HCT116 (cell line): ENCODE measurements at regions not wholly inside any gene's neighbourhood (a gene's known extent, or its start where the extent isn't known, plus 50 kb on each side); places are given as distances from the start of the nearest gene placed in this dataset.

Experiments used
- ATAC-seq: fragments of 200-7000 bp; cut with Tn5 transposase; 2 replicates; pipeline ENCODE4 v1.9.1; 2020; ENCODE audit warnings: mild to moderate bottlenecking, moderate library complexity
- BruUV-seq: library from RNA; stranded (reverse); fragments of 400-500 nt; replicated peaks from 2 replicates; lab custom pipeline; 2021; lab: Mats Ljungman, UMichigan
- CTCF ChIA-PET: fragments of 300-600 bp; sonication (Branson Sonifier 250); formaldehyde crosslinking; loops from one replicate; lab custom pipeline; 2021; ENCODE audit warnings: antibody characterized with exemption; lab: Charles Lee
- POLR2A ChIA-PET: fragments of 300-600, 350-600 bp; sonication (Branson Sonifier 250); formaldehyde crosslinking; loops from one replicate; lab custom pipeline; 2021; ENCODE audit warnings: antibody characterized with exemption; lab: Charles Lee
- RAD21 ChIA-PET, 2 experiments: fragments of 300-600 bp; sonication (Branson Sonifier 250); formaldehyde crosslinking; loops; one replicate each; lab custom pipeline; 2023; ENCODE audit warnings: low total read pairs in 2 of 2; ENCODE audit not compliant: uncharacterized antibody in 2 of 2, unreplicated experiment in 2 of 2, low non-redundant PET in 1 of 2; lab: Charles Lee
- DNase-seq: peaks from one replicate; pipeline ENCODE4 v3.0.0-alpha.2; 2010; ENCODE audit warnings: low read depth, low spot score
- H2AFZ ChIP-seq: fragments of 200-600 bp; shearing (Covaris generic), sonication (generic); 2 replicates; pipeline ENCODE4 v1.6.1; 2017; ENCODE audit warnings: low read depth, mixed run types, mixed read lengths, antibody characterized with exemption, low read length; ENCODE audit not compliant: poor library complexity, severe bottlenecking
- H3K27ac ChIP-seq: 2 replicates; pipeline ENCODE4 v1.5.1; 2012; ENCODE audit warnings: low read depth, low read length
- H3K27me3 ChIP-seq: fragments of 200-600 bp; sonication (generic); 2 replicates; pipeline ENCODE4 v1.6.1; 2016; ENCODE audit warnings: mixed run types, low read length, mixed read lengths; ENCODE audit not compliant: insufficient read depth
- H3K36me3 ChIP-seq, 2 experiments: fragments of 200-500 bp in 1 of 2; fragments of 200-600 bp in 1 of 2; sonication (Bioruptor generic) in 1 of 2; sonication (generic) in 1 of 2; 2 replicates each; pipeline versions ENCODE4 v1.5.1 to v1.6.1; 2014 to 2016; ENCODE audit warnings: low read length in 2 of 2, inconsistent platforms in 1 of 2, mixed read lengths in 1 of 2, mixed run types in 1 of 2; ENCODE audit not compliant: insufficient read depth in 2 of 2, control insufficient read depth in 1 of 2
- H3K4me1 ChIP-seq, 2 experiments: fragments of 200-600 bp in 1 of 2; sonication (generic) in 1 of 2; 2 replicates each; pipeline versions ENCODE4 v1.5.1 to v1.6.1; 2012 to 2017; ENCODE audit warnings: low read length in 2 of 2, inconsistent platforms in 1 of 2, mild to moderate bottlenecking in 1 of 2, mixed read lengths in 1 of 2, mixed run types in 1 of 2, moderate library complexity in 1 of 2; ENCODE audit not compliant: insufficient read depth in 2 of 2, control insufficient read depth in 1 of 2
- H3K4me2 ChIP-seq: fragments of 200-600 bp; sonication (generic); 2 replicates; pipeline ENCODE4 v1.6.1; 2017; ENCODE audit warnings: mixed run types, low read length, mixed read lengths
- H3K4me3 ChIP-seq, 2 experiments: fragments of 200-600 bp in 1 of 2; sonication (generic) in 1 of 2; replicated peaks in 1 of 2; 2 replicates each; pipeline ENCODE4 v1.5.1; 2011 to 2016; ENCODE audit warnings: low read length in 2 of 2, control low read depth in 1 of 2, low read depth in 1 of 2, mild to moderate bottlenecking in 1 of 2, mixed read lengths in 1 of 2, mixed run types in 1 of 2
- H3K79me2 ChIP-seq: fragments of 200-600 bp; sonication (generic); 2 replicates; pipeline ENCODE4 v1.6.1; 2017; ENCODE audit warnings: mild to moderate bottlenecking, mixed run types, low read length, moderate library complexity, mixed read lengths; ENCODE audit not compliant: insufficient read depth
- H3K9ac ChIP-seq: fragments of 200-600 bp; sonication (generic); 2 replicates; pipeline ENCODE4 v1.6.1; 2016; ENCODE audit warnings: low read length, mixed read lengths
- H3K9me2 ChIP-seq: fragments of 200-600 bp; sonication (generic), shearing (Covaris generic); 2 replicates; pipeline ENCODE4 v1.6.1; 2017; ENCODE audit warnings: mixed run types, mild to moderate bottlenecking, moderate library complexity; ENCODE audit not compliant: insufficient read depth
- H3K9me3 ChIP-seq, 2 experiments: fragments of 200-500 bp in 1 of 2; fragments of 200-600 bp in 1 of 2; sonication (Bioruptor generic) in 1 of 2; sonication (generic) in 1 of 2; 2 replicates each; pipeline ENCODE4 v1.6.1; 2014 to 2017; ENCODE audit warnings: low read length in 2 of 2, mixed read lengths in 2 of 2, inconsistent platforms in 1 of 2, low read depth in 1 of 2, mild to moderate bottlenecking in 1 of 2, mixed run types in 1 of 2, moderate library complexity in 1 of 2; ENCODE audit not compliant: control insufficient read depth in 1 of 2, insufficient read depth in 1 of 2
- H4K20me1 ChIP-seq: fragments of 200-600 bp; sonication (generic), shearing (Covaris generic); 2 replicates; pipeline ENCODE4 v1.6.1; 2017; ENCODE audit warnings: mixed run types, mild to moderate bottlenecking, moderate library complexity; ENCODE audit not compliant: insufficient read depth
- ATF3 ChIP-seq: IDR thresholded peaks from 2 replicates; pipeline ENCODE4 v1.6.1; 2012
- CBX3 ChIP-seq: IDR thresholded peaks from 2 replicates; pipeline ENCODE4 v1.6.1; 2012; ENCODE audit warnings: low read depth
- CEBPB ChIP-seq: IDR thresholded peaks from 2 replicates; pipeline ENCODE4 v1.6.1; 2012; ENCODE audit warnings: low read depth
- EGR1 ChIP-seq: IDR thresholded peaks from 2 replicates; pipeline ENCODE4 v1.6.1; 2012; ENCODE audit warnings: low read depth
- EZH2 ChIP-seq: fragments of 200-600 bp; sonication (generic); IDR thresholded peaks from 2 replicates; pipeline ENCODE4 v1.6.1; 2017; ENCODE audit warnings: antibody characterized with exemption, mixed run types
- EZH2phosphoT487 ChIP-seq: fragments of 200-600 bp; IDR thresholded peaks from 2 replicates; pipeline ENCODE4 v1.6.1; 2018; ENCODE audit warnings: antibody characterized with exemption, borderline replicate concordance
- FOSL1 ChIP-seq: IDR thresholded peaks from 2 replicates; pipeline ENCODE4 v1.6.1; 2012; ENCODE audit warnings: low read depth
- JUND ChIP-seq: IDR thresholded peaks from 2 replicates; pipeline ENCODE4 v1.6.1; 2012
- MAX ChIP-seq: IDR thresholded peaks from 2 replicates; pipeline ENCODE4 v1.6.1; 2012
- POLR2A ChIP-seq: IDR thresholded peaks from 2 replicates; pipeline ENCODE4 v1.7.0; 2011; ENCODE audit warnings: borderline replicate concordance; ENCODE audit not compliant: insufficient read depth, insufficient read length; ENCODE audit errors: extremely low read depth
- POLR2AphosphoS5 ChIP-seq: IDR thresholded peaks from 2 replicates; pipeline ENCODE4 v1.6.1; 2011; ENCODE audit warnings: mild to moderate bottlenecking, low read depth, low read length, moderate library complexity
- RAD21 ChIP-seq: IDR thresholded peaks from 2 replicates; pipeline ENCODE4 v1.6.1; 2012; ENCODE audit warnings: low read depth, mild to moderate bottlenecking
- SIN3A ChIP-seq: IDR thresholded peaks from 2 replicates; pipeline ENCODE4 v1.6.1; 2012; ENCODE audit warnings: low read depth
- SRF ChIP-seq: IDR thresholded peaks from 2 replicates; pipeline ENCODE4 v1.6.1; 2012; ENCODE audit warnings: low read depth
- ZFX ChIP-seq: fragments of 450-650 bp; IDR thresholded peaks from 2 replicates; pipeline ENCODE4 v1.6.1; 2017
- intact Hi-C: fragments of 100-400 bp; cut with micrococcal nuclease; formaldehyde crosslinking; loops from 2 replicates; pipeline ENCODE4 v1.10.0; 2022

- no peak overlapping the region for H3K4me2 ChIP-seq
- ATAC-seq (no peak), DNase-seq (no peak)
- ChIA-PET CTCF (no interaction called here), POLR2A (no interaction called here), RAD21 (no interaction called here)
- no peaks in the 10 kb centered on the region for H3K4me1 ChIP-seq
- no peaks in the 10 kb centered on the region for H3K79me2 ChIP-seq
- H2AFZ ChIP-seq = no peak overlapping the region
- intact Hi-C loops = no loop called here
- H3K36me3 ChIP-seq = no peaks in the 10 kb centered on the region
- TF ChIP-seq CEBPB = no peak
- TF ChIP-seq ATF3 = no peak
- no peak for TF ChIP-seq EZH2phosphoT487
- no peak for TF ChIP-seq SRF
- no peak for TF ChIP-seq MAX
- TF ChIP-seq SIN3A = no peak
- no peak for TF ChIP-seq FOSL1
- TF ChIP-seq JUND = no peak
- TF ChIP-seq POLR2AphosphoS5 = no peak
- no peaks in the 10 kb centered on the region for H3K9me3 ChIP-seq
- H3K27me3 ChIP-seq = peaks cover 12% of the 10 kb centered on the region; the same call in 1 of the 2 replicates
- H3K27ac ChIP-seq = no peak overlapping the region
- H4K20me1 ChIP-seq = no peaks in the 10 kb centered on the region
- no TSS peak for BruUV-seq
- H3K9me2 ChIP-seq = no peaks in the 10 kb centered on the region
- H3K4me3 ChIP-seq = no peak overlapping the region
- H3K9ac ChIP-seq = no peak overlapping the region
These were observed 251.6 kb downstream of the QDPR start for GRCh38 chr4:17260166-17260907.

GRCh38 chr4:17258106-17258505 is 253.8 kb downstream of the QDPR start:
- Histone ChIP-seq H3K9me3 (no peaks in the 10 kb centered on the region), H3K9ac (no peak overlapping the region), H3K4me3 (no peak overlapping the region), H4K20me1 (no peaks in the 10 kb centered on the region), H3K27ac (no peak overlapping the region), H3K27me3 (peaks cover 21% of the 10 kb centered on the region; the same call in 1 of the 2 replicates), H3K9me2 (no peaks in the 10 kb centered on the region), H3K4me1 (no peaks in the 10 kb centered on the region), H3K79me2 (no peaks in the 10 kb centered on the region), H2AFZ (no peak overlapping the region), H3K4me2 (no peak overlapping the region), H3K36me3 (no peaks in the 10 kb centered on the region)
- ATAC-seq (no peak), DNase-seq (no peak)
- no peak for TF ChIP-seq JUND
- no peak for TF ChIP-seq ZFX
- TF ChIP-seq EGR1 = no peak
- TF ChIP-seq POLR2A = no peak
- TF ChIP-seq EZH2 = no peak
- TF ChIP-seq RAD21 = no peak
- no peak for TF ChIP-seq CBX3
- TF ChIP-seq ATF3 = no peak
- ChIA-PET POLR2A (interaction anchor here (0.5 kb wide), 1 partner anchor 195 kb away, joined by 3 read pairs; no protein-coding TSS in a partner anchor), CTCF (no interaction called here), RAD21 (no interaction called here)
- no TSS peak for BruUV-seq
- intact Hi-C loops = no loop called here
